ENCODE measurements at regions not wholly inside any gene's neighbourhood (a gene's known extent, or its start where the extent isn't known, plus 50 kb on each side); places are given as distances from the start of the nearest gene placed in this dataset.

DNA sequence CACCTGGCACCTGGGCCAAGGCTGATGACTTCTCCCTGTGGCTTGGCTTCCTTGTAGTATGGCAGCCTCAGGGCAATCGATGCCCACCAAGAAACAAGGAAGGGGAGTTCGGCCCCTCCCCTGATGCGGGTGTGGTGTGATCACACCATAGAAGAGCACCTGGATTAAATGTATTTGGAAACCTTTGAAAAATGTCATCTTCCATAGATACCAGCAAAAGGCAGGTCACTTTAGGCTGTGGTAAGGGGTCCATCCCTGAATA is 198.2 kb downstream of the CYP26B1 start:
- H3K36me3 ChIP-seq (ENCODE audit: control insufficient read depth in 1 of 2, insufficient read depth in 2 of 2, low read length in 1 of 2), result no peaks in the 10 kb centered on the region
- no peaks in the 10 kb centered on the region for H3K27me3 ChIP-seq (ENCODE audit: control insufficient read depth in 1 of 2, insufficient read depth in 2 of 2, low read length in 1 of 2)
- intact Hi-C loops (cut with DNase I), result no loop called here
- H3K4me3 ChIP-seq (ENCODE audit: low read length in 2 of 2), result no peak overlapping the region
- H3K9me3 ChIP-seq (ENCODE audit: control insufficient read depth, low read length), result no peaks in the 10 kb centered on the region
- ATAC-seq (ENCODE audit: low FRiP score) (no peak), DNase-seq (no peak)
- 97 to 98% methylated on average over 3 of the region's 3 CpGs for WGBS, 2 donors
- no peak overlapping the region for H3K27ac ChIP-seq (ENCODE audit: low read depth in 1 of 2, low read length in 2 of 2)
- no peaks in the 10 kb centered on the region for H3K4me1 ChIP-seq (ENCODE audit: control insufficient read depth in 1 of 2, insufficient read depth in 2 of 2, low read length in 2 of 2)

- H3K4me1 ChIP-seq (ENCODE audit: control insufficient read depth in 1 of 2, insufficient read depth in 2 of 2, low read length in 2 of 2), result no peaks in the 10 kb centered on the region
- ATAC-seq (ENCODE audit: low FRiP score), result no peak
- no peak overlapping the region for H3K4me3 ChIP-seq (ENCODE audit: low read length in 2 of 2)
- H3K36me3 ChIP-seq (ENCODE audit: control insufficient read depth in 1 of 2, insufficient read depth in 2 of 2, low read length in 1 of 2), result no peaks in the 10 kb centered on the region
- no peak overlapping the region for H3K27ac ChIP-seq (ENCODE audit: low read depth in 1 of 2, low read length in 2 of 2)
- no peaks in the 10 kb centered on the region for H3K9me3 ChIP-seq (ENCODE audit: control insufficient read depth, low read length)
- 71 to 72% methylated on average over 11 of the region's 11 CpGs for WGBS, 2 donors
- no peak for DNase-seq
- no peaks in the 10 kb centered on the region for H3K27me3 ChIP-seq (ENCODE audit: control insufficient read depth in 1 of 2, insufficient read depth in 2 of 2, low read length in 1 of 2)
- intact Hi-C loops (cut with DNase I), result no loop called here
Observed at GRCh38 chr2:71948781-71949536, 198.7 kb downstream of the CYP26B1 start.

GRCh38 chr2:71947809-71948208 is 199.9 kb downstream of the CYP26B1 start:
- ATAC-seq (ENCODE audit: low FRiP score) (no peak), DNase-seq (no peak)
- no peak overlapping the region for H3K27ac ChIP-seq (ENCODE audit: low read depth in 1 of 2, low read length in 2 of 2)
- no peak overlapping the region for H3K4me3 ChIP-seq (ENCODE audit: low read length in 2 of 2)
- no peaks in the 10 kb centered on the region for H3K27me3 ChIP-seq (ENCODE audit: control insufficient read depth in 1 of 2, insufficient read depth in 2 of 2, low read length in 1 of 2)
- intact Hi-C loops (cut with DNase I), result no loop called here
- no peaks in the 10 kb centered on the region for H3K4me1 ChIP-seq (ENCODE audit: control insufficient read depth in 1 of 2, insufficient read depth in 2 of 2, low read length in 2 of 2)
- 97 to 99% methylated on average over 5 of the region's 5 CpGs for WGBS, 2 donors
- no peaks in the 10 kb centered on the region for H3K36me3 ChIP-seq (ENCODE audit: control insufficient read depth in 1 of 2, insufficient read depth in 2 of 2, low read length in 1 of 2)
- no peaks in the 10 kb centered on the region for H3K9me3 ChIP-seq (ENCODE audit: control insufficient read depth, low read length)

GRCh38 chr2:71945603-71945959 is 202.1 kb downstream of the CYP26B1 start:
- intact Hi-C loops (cut with DNase I), result no loop called here
- 84 to 89% methylated on average over 8 of the region's 8 CpGs for WGBS, 2 donors
- DNase-seq (no peak), ATAC-seq (ENCODE audit: low FRiP score) (no peak)
- no peaks in the 10 kb centered on the region for H3K27me3 ChIP-seq (ENCODE audit: control insufficient read depth in 1 of 2, insufficient read depth in 2 of 2, low read length in 1 of 2)
- no peak overlapping the region for H3K4me3 ChIP-seq (ENCODE audit: low read length in 2 of 2)
- no peaks in the 10 kb centered on the region for H3K4me1 ChIP-seq (ENCODE audit: control insufficient read depth in 1 of 2, insufficient read depth in 2 of 2, low read length in 2 of 2)
- no peaks in the 10 kb centered on the region for H3K36me3 ChIP-seq (ENCODE audit: control insufficient read depth in 1 of 2, insufficient read depth in 2 of 2, low read length in 1 of 2)
- H3K27ac ChIP-seq (ENCODE audit: low read depth in 1 of 2, low read length in 2 of 2), result no peak overlapping the region
- no peaks in the 10 kb centered on the region for H3K9me3 ChIP-seq (ENCODE audit: control insufficient read depth, low read length)

- 86 to 88% methylated on average over 13 of the region's 13 CpGs for WGBS, 2 donors
- ATAC-seq (ENCODE audit: low FRiP score) (no peak), DNase-seq (no peak)
- Histone ChIP-seq H3K4me1 (ENCODE audit: control insufficient read depth in 1 of 2, insufficient read depth in 2 of 2, low read length in 2 of 2) (no peaks in the 10 kb centered on the region), H3K36me3 (ENCODE audit: control insufficient read depth in 1 of 2, insufficient read depth in 2 of 2, low read length in 1 of 2) (no peaks in the 10 kb centered on the region), H3K4me3 (ENCODE audit: low read length in 2 of 2) (no peak overlapping the region), H3K9me3 (ENCODE audit: control insufficient read depth, low read length) (no peaks in the 10 kb centered on the region), H3K27me3 (ENCODE audit: control insufficient read depth in 1 of 2, insufficient read depth in 2 of 2, low read length in 1 of 2) (no peaks in the 10 kb centered on the region), H3K27ac (ENCODE audit: low read depth in 1 of 2, low read length in 2 of 2) (no peak overlapping the region)
- intact Hi-C loops (cut with DNase I), result no loop called here
Observed at GRCh38 chr2:71944806-71945602, 202.7 kb downstream of the CYP26B1 start.

DNA sequence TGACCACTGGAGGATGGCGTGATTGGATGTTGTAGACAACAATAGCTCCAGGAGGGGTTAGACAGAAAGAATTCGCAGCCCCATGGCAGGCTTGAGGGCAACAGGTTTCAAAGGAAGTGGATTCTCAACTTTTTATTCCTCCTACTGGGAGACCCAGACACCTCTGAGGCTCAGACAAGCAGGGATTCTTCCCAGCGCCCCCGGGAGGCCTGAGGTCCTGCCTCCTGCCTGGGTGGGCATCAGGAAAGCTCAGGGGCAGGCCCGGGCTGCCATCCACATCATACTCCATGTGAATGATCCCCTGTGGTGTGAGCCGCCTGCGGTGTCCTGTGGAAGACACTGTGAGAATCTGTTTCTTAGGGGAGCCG is 203.5 kb downstream of the CYP26B1 start:
- H3K36me3 ChIP-seq (ENCODE audit: control insufficient read depth in 1 of 2, insufficient read depth in 2 of 2, low read length in 1 of 2), result no peaks in the 10 kb centered on the region
- H3K27ac ChIP-seq (ENCODE audit: low read depth in 1 of 2, low read length in 2 of 2), result no peak overlapping the region
- WGBS, 2 donors, result 95% methylated on average over 8 of the region's 8 CpGs
- no peak for ATAC-seq (ENCODE audit: low FRiP score)
- H3K9me3 ChIP-seq (ENCODE audit: control insufficient read depth, low read length), result no peaks in the 10 kb centered on the region
- no peak for DNase-seq
- no peaks in the 10 kb centered on the region for H3K4me1 ChIP-seq (ENCODE audit: control insufficient read depth in 1 of 2, insufficient read depth in 2 of 2, low read length in 2 of 2)
- no peak overlapping the region for H3K4me3 ChIP-seq (ENCODE audit: low read length in 2 of 2)
- intact Hi-C loops (cut with DNase I), result no loop called here
- H3K27me3 ChIP-seq (ENCODE audit: control insufficient read depth in 1 of 2, insufficient read depth in 2 of 2, low read length in 1 of 2), result no peaks in the 10 kb centered on the region

DNA sequence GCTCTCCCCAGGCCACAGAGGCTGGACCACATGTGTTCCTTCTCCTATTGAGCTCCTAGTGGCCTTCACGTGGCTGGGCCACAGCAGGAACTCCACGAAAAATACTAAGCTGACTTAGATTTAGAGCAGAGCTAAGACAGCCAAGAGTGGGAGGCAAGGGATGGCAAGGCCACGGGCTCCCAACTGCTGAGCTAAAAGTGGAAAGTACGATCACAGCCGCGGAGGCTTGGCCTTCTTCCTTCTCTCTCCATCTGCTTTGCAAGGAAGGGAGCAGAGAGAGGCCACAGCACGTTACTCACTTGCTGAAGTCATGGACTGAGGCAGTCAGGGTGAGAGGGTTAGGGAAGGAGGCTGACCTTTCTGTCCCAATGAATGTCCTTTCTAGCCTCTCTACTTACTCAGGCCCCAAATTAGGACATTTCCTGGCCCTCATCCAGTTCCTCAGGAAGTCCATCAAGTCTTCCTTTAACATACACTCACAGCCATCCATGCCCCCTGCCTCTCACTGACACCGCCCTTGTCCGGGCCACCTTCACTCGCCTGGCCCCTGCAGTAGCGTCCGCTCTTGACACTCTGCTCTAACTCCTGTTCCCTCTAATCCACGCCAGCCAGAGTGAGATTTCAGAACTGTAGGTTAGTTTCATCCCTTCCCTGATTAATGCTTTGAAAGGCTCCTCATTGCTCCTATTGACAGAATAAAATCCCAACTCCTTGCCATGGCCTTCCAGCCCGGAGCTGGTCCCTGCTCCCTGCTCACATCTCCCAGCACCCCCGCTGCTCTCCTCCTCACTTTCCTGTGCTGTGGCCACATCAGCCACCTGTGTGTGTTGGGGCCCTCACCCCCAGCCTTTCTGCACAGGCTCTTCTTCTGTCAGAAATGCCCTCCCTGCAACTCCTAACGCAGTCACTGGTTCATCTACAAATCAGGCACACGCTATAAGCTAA is 204.2 kb downstream of the CYP26B1 start:
- Histone ChIP-seq H3K36me3 (ENCODE audit: control insufficient read depth in 1 of 2, insufficient read depth in 2 of 2, low read length in 1 of 2) (no peaks in the 10 kb centered on the region), H3K9me3 (ENCODE audit: control insufficient read depth, low read length) (no peaks in the 10 kb centered on the region), H3K4me3 (ENCODE audit: low read length in 2 of 2) (no peak overlapping the region), H3K27ac (ENCODE audit: low read depth in 1 of 2, low read length in 2 of 2) (no peak overlapping the region), H3K4me1 (ENCODE audit: control insufficient read depth in 1 of 2, insufficient read depth in 2 of 2, low read length in 2 of 2) (no peaks in the 10 kb centered on the region), H3K27me3 (ENCODE audit: control insufficient read depth in 1 of 2, insufficient read depth in 2 of 2, low read length in 1 of 2) (no peaks in the 10 kb centered on the region)
- no peak for ATAC-seq (ENCODE audit: low FRiP score)
- intact Hi-C loops (cut with DNase I), result no loop called here
- WGBS, 2 donors, result 81 to 85% methylated on average over 17 of the region's 17 CpGs
- DNase-seq, result no peak

GRCh38 chr2:71941726-71942525 is 205.7 kb downstream of the CYP26B1 start:
- intact Hi-C loops (cut with DNase I), result no loop called here
- H3K36me3 ChIP-seq (ENCODE audit: control insufficient read depth in 1 of 2, insufficient read depth in 2 of 2, low read length in 1 of 2), result no peaks in the 10 kb centered on the region
- H3K4me1 ChIP-seq (ENCODE audit: control insufficient read depth in 1 of 2, insufficient read depth in 2 of 2, low read length in 2 of 2), result no peaks in the 10 kb centered on the region
- 95% methylated on average over 11 of the region's 11 CpGs for WGBS, 2 donors
- DNase-seq, result no peak
- H3K4me3 ChIP-seq (ENCODE audit: low read length in 2 of 2), result no peak overlapping the region
- no peaks in the 10 kb centered on the region for H3K27me3 ChIP-seq (ENCODE audit: control insufficient read depth in 1 of 2, insufficient read depth in 2 of 2, low read length in 1 of 2)
- no peak for ATAC-seq (ENCODE audit: low FRiP score)
- no peak overlapping the region for H3K27ac ChIP-seq (ENCODE audit: low read depth in 1 of 2, low read length in 2 of 2)
- H3K9me3 ChIP-seq (ENCODE audit: control insufficient read depth, low read length), result no peaks in the 10 kb centered on the region
